ENCODE measurements at regions not wholly inside any gene's neighbourhood (a gene's known extent, or its start where the extent isn't known, plus 50 kb on each side); places are given as distances from the start of the nearest gene placed in this dataset.

DNA sequence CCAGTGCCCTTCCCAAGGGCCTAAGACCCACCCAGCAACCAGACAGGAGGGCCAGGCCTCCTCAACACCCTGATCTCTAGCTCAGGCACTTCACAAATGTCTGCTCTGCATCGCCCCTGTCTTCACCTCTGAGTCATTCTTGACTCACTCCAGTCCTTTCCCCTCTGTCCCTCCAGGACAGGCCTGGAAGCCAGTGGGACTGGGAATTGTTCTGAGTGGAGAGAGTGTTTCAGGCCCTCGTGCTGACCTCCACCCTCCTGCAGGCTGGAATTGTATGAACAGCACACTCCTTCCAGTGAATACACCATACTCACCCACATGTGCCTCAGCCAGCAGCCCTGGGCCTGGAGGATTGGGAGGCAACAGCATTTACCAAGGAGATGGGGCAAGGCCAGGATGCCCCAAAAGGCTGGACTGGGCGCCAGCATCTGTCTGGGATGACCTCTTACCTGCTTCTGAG, 304.2 kb downstream of the CYP26B1 start:
- Histone ChIP-seq H3K4me2 (ENCODE audit: insufficient read depth, low read length) (no peak overlapping the region), H3K27ac (ENCODE audit: extremely low read depth, low read depth, low read length) (no peak overlapping the region), H3K4me1 (replicated peaks in 1 of 2; ENCODE audit: control insufficient read depth in 2 of 2, insufficient read depth in 2 of 2, low read length in 2 of 2) (no peaks in the 10 kb centered on the region), H4K20me1 (replicated peaks; ENCODE audit: control insufficient read depth, insufficient read depth, low read length) (no peaks in the 10 kb centered on the region), H3K9ac (ENCODE audit: insufficient read depth in 1 of 2, low read depth in 2 of 2, low read length in 2 of 2) (no peak overlapping the region), H3K9me3 (replicated peaks; ENCODE audit: control insufficient read depth, insufficient read depth, low read depth, low read length) (no peaks in the 10 kb centered on the region), H2AFZ (ENCODE audit: low read depth, low read length) (no peak overlapping the region), H3K79me2 (ENCODE audit: control insufficient read depth, insufficient read depth, low read length) (no peaks in the 10 kb centered on the region), H3K27me3 (ENCODE audit: control insufficient read depth in 2 of 2, insufficient read depth in 2 of 2, low read length in 2 of 2) (peaks cover 0 to 4% of the 10 kb centered on the region in 2 experiments; a peak in 1 of 5 replicates), H3K36me3 (ENCODE audit: control insufficient read depth, insufficient read depth, low read length) (no peaks in the 10 kb centered on the region), H3K4me3 (no peak overlapping the region), H3K9me1 (ENCODE audit: control insufficient read depth, insufficient read depth, low read length) (no peaks in the 10 kb centered on the region)
- 0% methylated on average over 2 of the region's 3 CpGs for WGBS (ENCODE audit: insufficient coverage, low coverage, missing lambda C conversion rate)
- TF ChIP-seq FOSL1 (tag; conservative IDR thresholded peaks at IDR 0.05) (peak; percentile 60), KHSRP (IDR thresholded peaks at IDR 0.05) (no peak)
- BruUV-seq (replicated peaks), result no TSS peak
- ChIA-PET POLR2A (no interaction called here), CTCF (ENCODE audit: low intra/inter-chr PET ratio) (no interaction called here)
- FAIRE-seq (no peak), ATAC-seq (no peak), DNase-seq (ENCODE audit: extremely low read depth in 1 of 4, low spot score in 3 of 4) (no peak)
- in situ Hi-C loops (cut with MboI), result no loop called here
- intact Hi-C loops (cut with micrococcal nuclease), result no loop called here

DNA sequence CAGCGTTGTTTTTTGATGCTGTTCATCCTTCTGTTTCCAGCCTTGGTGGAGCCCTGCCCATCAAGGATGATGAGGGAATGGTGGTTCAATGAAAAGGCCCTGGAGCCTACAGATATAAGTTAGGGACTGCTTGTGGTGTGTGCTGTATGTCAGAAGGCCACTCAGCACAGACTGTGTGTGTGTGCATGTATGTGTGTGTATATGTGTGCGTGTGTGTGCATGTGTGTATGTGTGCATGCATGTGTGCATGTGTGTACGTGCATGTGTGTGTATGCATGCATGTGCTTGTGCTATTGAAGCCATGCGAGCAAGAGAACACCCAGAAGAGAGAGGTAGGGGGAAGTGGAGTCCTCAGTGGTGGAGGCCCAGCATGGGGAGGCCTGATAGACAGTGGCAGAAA, 304.9 kb downstream of the CYP26B1 start:
- H3K79me2 ChIP-seq (ENCODE audit: control insufficient read depth, insufficient read depth, low read length), result no peaks in the 10 kb centered on the region
- CTCF ChIA-PET (ENCODE audit: low intra/inter-chr PET ratio), result no interaction called here
- 0% methylated on average over 4 of the region's 4 CpGs for WGBS (ENCODE audit: insufficient coverage, low coverage, missing lambda C conversion rate)
- POLR2A ChIA-PET, result no interaction called here
- no peak for DNase-seq (ENCODE audit: extremely low read depth in 1 of 4, low spot score in 3 of 4)
- intact Hi-C loops (cut with micrococcal nuclease), result no loop called here
- no peak for FAIRE-seq
- no peak overlapping the region for H2AFZ ChIP-seq (ENCODE audit: low read depth, low read length)
- H3K27me3 ChIP-seq (ENCODE audit: control insufficient read depth in 2 of 2, insufficient read depth in 2 of 2, low read length in 2 of 2), result peaks cover 0 to 4% of the 10 kb centered on the region in 2 experiments; a peak in 1 of 5 replicates
- ATAC-seq, result no peak
- no peak overlapping the region for H3K27ac ChIP-seq (ENCODE audit: extremely low read depth, low read depth, low read length)
- H3K9ac ChIP-seq (ENCODE audit: insufficient read depth in 1 of 2, low read depth in 2 of 2, low read length in 2 of 2), result no peak overlapping the region
- no peaks in the 10 kb centered on the region for H3K9me3 ChIP-seq (replicated peaks; ENCODE audit: control insufficient read depth, insufficient read depth, low read depth, low read length)
- H3K4me3 ChIP-seq, result no peak overlapping the region
- no peaks in the 10 kb centered on the region for H3K4me1 ChIP-seq (replicated peaks in 1 of 2; ENCODE audit: control insufficient read depth in 2 of 2, insufficient read depth in 2 of 2, low read length in 2 of 2)
- H3K36me3 ChIP-seq (ENCODE audit: control insufficient read depth, insufficient read depth, low read length), result no peaks in the 10 kb centered on the region
- BruUV-seq (replicated peaks), result no TSS peak
- no peaks in the 10 kb centered on the region for H4K20me1 ChIP-seq (replicated peaks; ENCODE audit: control insufficient read depth, insufficient read depth, low read length)
- in situ Hi-C loops (cut with MboI), result no loop called here
- H3K9me1 ChIP-seq (ENCODE audit: control insufficient read depth, insufficient read depth, low read length), result no peaks in the 10 kb centered on the region
- no peak overlapping the region for H3K4me2 ChIP-seq (ENCODE audit: insufficient read depth, low read length)
- TF ChIP-seq, protein P1, sequence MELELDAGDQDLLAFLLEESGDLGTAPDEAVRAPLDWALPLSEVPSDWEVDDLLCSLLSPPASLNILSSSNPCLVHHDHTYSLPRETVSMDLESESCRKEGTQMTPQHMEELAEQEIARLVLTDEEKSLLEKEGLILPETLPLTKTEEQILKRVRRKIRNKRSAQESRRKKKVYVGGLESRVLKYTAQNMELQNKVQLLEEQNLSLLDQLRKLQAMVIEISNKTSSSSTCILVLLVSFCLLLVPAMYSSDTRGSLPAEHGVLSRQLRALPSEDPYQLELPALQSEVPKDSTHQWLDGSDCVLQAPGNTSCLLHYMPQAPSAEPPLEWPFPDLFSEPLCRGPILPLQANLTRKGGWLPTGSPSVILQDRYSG (tag; conservative IDR thresholded peaks at IDR 0.05; ENCODE audit: low read depth), result no peak
- TF ChIP-seq ZNF408 (CRISPR knock-in tag; IDR thresholded peaks at IDR 0.05; ENCODE audit: low read depth) (no peak), CHCHD3 (CRISPR knock-in tag; IDR thresholded peaks at IDR 0.05) (no peak), NBN (IDR thresholded peaks at IDR 0.05; ENCODE audit: low read depth) (no peak), POLR2G (IDR thresholded peaks at IDR 0.05; ENCODE audit: low read depth, low read length) (no peak), MAFG (tag; conservative IDR thresholded peaks at IDR 0.05) (no peak), POLR2B (IDR thresholded peaks at IDR 0.05; ENCODE audit: low read depth, partially characterized antibody) (no peak), CEBPG (CRISPR knock-in tag; IDR thresholded peaks at IDR 0.05) (no peak), CEBPG (tag; conservative IDR thresholded peaks at IDR 0.05 in 1 of 2, IDR thresholded peaks at IDR 0.05 in 1 of 2) (no peak), ZZZ3 (IDR thresholded peaks at IDR 0.05) (no peak), ZC3H4 (CRISPR knock-in tag; IDR thresholded peaks at IDR 0.05; ENCODE audit: borderline replicate concordance) (no peak), ZNF644 (tag; IDR thresholded peaks at IDR 0.05; ENCODE audit: low read depth) (no peak)

Data from K562 (cell line).